NB4 (cell line): ENCODE measurements at regions not wholly inside any gene's neighbourhood (a gene's known extent, or its start where the extent isn't known, plus 50 kb on each side); places are given as distances from the start of the nearest gene placed in this dataset.

Experiments
- DNase-seq: peaks from one replicate; pipeline ENCODE4 v3.0.0; 2010; ENCODE audit warnings: low read depth
- H3K4me3 ChIP-seq: one replicate; pipeline ENCODE4 v1.5.1; 2011; ENCODE audit warnings: mild to moderate bottlenecking, low read depth, low read length, moderate library complexity
- CTCF ChIP-seq: IDR thresholded peaks from one replicate; pipeline ENCODE4 v1.5.1; 2012; ENCODE audit warnings: low read depth, low read length
- MAX ChIP-seq: IDR thresholded peaks from 2 replicates; pipeline ENCODE4 v1.6.1; 2011; ENCODE audit warnings: low read depth, low read length
- MYC ChIP-seq: IDR thresholded peaks from 2 replicates; pipeline ENCODE4 v1.6.1; 2011; ENCODE audit warnings: low read depth, low read length
- POLR2A ChIP-seq: IDR thresholded peaks from 2 replicates; pipeline ENCODE4 v1.6.1; 2011; ENCODE audit warnings: mild to moderate bottlenecking; ENCODE audit not compliant: insufficient read length; ENCODE audit errors: extremely low read depth

GRCh38 chr5:171614511-171614910, 171.1 kb upstream of the SMIM23 start:
- no peak overlapping the region for H3K4me3 ChIP-seq
- DNase-seq, result no peak
- TF ChIP-seq MAX (no peak), CTCF (no peak), MYC (no peak), POLR2A (no peak)

- no peak overlapping the region for H3K4me3 ChIP-seq
- TF ChIP-seq MAX, result no peak
- no peak for TF ChIP-seq CTCF
- TF ChIP-seq POLR2A, result no peak
- TF ChIP-seq MYC, result no peak
- DNase-seq, result no peak
These were observed 170.5 kb upstream of the SMIM23 start for GRCh38 chr5:171614971-171615653.

GRCh38 chr5:171615705-171616640, 169.6 kb upstream of the SMIM23 start:
- TF ChIP-seq MAX (no peak), MYC (no peak), POLR2A (no peak), CTCF (no peak)
- DNase-seq, result no peak

GRCh38 chr5:171617266-171617665, 168.4 kb upstream of the SMIM23 start:
- H3K4me3 ChIP-seq, result no peak overlapping the region
- DNase-seq, result no peak
- no peak for TF ChIP-seq POLR2A
- TF ChIP-seq CTCF, result no peak
- no peak for TF ChIP-seq MAX
- no peak for TF ChIP-seq MYC

More at GRCh38 chr5:171615705-171616640, 169.6 kb upstream of the SMIM23 start:
- H3K4me3 ChIP-seq, result no peak overlapping the region

- no peak for DNase-seq
- TF ChIP-seq CTCF, result no peak
- no peak for TF ChIP-seq MAX
- TF ChIP-seq MYC, result no peak
- no peak overlapping the region for H3K4me3 ChIP-seq
These were observed 167.6 kb upstream of the SMIM23 start for GRCh38 chr5:171617817-171618591.
